GM21423 (cell line): ENCODE measurements at regions not wholly inside any gene's neighbourhood (a gene's known extent, or its start where the extent isn't known, plus 50 kb on each side); places are given as distances from the start of the nearest gene placed in this dataset.
A peak's percentile ranks its signal among the peaks of the same experiment; 100 is the strongest.

Source experiments
- ATAC-seq: cut with Tn5 transposase; IDR thresholded peaks from one replicate; pipeline ENCODE4 v1.9.1; 2021; ENCODE audit warnings: mild to moderate bottlenecking, moderate library complexity; ENCODE audit not compliant: unreplicated experiment

DNA sequence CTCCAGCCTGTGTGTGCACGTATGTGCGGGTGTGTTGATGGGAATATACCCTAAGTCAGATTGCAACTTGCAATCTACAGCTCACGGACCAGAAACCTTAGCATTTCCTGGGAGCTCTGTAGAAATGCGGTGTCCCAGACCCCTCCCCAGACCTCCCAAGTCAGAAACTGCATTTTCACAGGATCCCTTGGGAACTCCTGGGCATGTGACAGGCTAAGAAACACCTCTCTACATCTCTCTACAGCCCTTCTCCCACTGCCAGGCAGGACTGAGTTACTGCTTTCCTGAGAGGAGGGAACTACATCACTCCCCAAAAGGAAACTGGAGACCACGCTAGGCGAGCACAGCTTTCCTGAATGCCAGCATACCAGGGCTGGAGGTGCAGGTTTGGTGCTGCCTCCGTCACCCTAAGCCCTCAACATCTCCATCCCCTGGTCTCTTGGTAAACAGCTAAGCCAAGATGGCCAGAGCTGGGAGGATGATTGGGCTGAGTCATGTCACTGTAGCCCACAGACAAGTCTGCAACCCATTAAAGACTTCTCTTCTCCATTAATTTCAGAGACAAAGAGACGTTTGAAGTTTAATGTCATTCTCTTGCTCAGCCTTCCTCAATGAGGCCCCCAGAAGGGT lies 194.4 kb downstream of the BMP7 start:
- no peak for ATAC-seq

DNA sequence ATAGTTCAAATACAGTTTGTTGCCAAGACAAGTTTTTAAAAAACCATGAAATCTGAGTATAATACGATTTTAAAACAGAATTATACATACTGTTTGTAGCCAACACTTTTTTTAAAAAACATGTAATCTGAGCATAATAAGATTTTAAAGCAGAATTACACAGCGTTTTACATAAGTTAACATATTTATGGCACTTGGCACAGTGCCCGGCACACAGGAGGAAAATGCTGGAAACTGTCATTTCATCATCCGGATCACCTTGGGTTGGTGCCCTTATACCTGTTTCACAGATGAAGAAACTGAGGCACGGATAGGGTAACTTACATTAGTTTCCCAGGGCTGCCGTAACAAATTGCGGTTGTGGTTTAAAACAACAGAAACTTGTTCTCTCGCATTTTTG lies 193.0 kb downstream of the BMP7 start:
- no peak for ATAC-seq

DNA sequence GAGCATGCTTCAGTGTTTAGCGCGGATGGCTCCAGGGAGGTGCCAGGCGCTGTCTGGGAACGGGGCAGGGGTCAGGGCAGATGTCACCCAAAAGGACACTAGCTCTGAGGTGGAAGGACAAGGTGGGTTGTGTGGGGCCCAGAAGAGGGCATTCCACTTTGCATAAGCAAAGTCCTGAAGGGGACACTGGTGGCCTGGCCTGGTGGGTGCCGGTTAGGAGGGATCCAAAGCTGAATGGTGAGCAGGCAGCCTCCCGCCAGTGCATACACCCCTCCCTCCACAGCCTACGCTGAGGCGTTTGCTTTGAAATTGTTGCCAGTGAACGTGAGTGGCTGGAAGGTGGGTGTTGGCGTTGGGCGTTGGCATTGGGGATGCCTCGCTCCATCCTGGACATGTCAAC lies 192.1 kb downstream of the BMP7 start:
- ATAC-seq = no peak

DNA sequence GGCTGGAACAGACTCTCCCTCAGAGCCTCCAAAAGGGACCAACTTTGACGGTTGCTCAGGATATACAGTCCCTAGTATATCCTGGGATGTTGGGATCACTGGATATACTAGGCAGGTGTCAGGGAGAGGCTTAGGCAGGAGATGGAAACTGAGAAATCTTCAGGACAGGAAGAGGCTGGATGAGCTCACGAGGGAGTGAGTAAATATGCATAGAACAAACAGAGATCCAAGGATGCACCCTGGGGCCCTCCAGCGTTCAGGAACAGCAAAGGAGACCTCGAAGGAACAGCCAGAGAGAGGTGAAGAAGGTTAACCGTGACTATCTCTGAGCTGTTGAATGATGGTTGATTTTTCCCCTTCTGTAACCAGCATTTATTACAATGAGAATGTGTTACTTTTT lies 191.3 kb downstream of the BMP7 start:
- ATAC-seq = no peak

DNA sequence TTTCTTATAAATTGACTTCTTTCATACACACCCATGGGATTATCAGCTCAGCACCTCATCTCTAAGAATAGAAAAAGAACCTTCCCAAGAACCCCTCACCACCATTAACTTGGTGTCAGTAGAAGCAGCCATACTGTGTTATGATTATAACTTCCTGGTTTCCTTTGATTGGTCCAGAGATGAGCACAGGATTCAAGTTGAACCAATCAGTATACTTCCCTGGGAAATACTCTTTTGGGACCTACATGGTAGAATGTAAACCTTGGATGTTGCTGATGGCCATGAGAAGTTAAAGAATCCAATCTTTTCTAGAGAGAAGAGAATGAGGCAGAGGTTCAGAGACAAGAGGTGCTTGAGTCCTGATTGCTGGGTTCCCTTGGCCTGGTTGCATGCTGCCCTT lies 190.8 kb downstream of the BMP7 start:
- ATAC-seq = no peak

DNA sequence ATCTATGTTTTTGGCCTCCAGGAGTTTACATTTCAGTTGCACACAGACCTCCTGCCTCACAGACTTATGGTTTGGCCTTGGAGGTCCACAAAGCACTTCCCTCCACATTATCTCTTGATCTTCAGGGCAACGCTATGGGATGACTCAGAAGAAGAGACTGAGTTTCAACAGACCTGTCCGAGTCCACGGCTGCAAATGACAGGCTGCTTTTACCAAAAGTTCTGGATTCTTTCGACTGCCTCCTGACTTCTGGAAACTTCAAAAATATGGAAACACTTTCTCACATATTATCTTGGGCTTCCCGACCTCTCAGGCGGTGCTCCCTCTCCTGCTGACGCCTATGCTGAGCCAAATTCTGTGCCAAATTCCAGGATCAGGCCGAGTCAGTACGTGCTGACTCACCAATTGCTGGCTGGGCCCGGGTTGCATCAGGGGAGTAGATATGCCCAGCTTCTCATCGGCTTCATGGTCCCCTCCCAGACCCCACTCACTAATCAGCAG lies 190.2 kb downstream of the BMP7 start:
- no peak for ATAC-seq

DNA sequence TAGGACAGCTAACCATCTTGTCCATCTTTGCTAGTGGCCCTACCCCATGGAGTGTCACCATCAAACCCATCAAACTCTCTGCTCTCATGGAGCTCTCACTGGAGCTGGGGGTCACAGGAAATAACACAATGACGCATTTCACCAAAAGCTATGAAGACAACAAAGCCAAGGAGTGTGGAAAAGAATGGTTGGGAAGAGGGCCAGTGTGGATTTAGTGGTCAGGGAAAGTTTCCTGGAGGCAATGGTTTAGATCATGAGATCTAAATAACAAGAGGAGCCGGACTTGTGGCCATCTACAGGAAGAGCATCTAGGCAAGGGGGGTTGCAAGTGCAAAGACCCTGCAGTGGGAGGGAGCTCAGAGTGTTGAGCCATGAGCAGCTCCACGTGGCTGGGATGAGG lies 189.5 kb downstream of the BMP7 start:
- ATAC-seq = no peak

DNA sequence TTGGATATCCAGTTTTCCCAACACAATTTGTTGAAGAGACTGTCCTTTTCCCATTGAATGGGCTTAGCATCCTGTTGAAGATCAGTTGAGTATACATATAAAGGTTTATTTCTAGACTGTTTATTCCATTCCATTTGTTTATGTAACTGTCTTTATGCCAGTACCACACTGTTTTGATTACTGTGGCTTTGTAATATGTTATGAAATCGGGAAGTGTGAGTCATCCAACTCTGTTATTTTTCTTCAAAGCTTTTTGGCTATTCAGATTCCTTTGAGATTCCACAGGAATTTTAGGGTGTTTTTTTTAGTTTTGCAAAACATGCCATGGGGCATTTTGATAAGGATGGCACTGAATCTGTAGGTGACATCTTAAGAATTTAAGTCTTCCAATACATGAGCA lies 188.3 kb downstream of the BMP7 start:
- no peak for ATAC-seq

DNA sequence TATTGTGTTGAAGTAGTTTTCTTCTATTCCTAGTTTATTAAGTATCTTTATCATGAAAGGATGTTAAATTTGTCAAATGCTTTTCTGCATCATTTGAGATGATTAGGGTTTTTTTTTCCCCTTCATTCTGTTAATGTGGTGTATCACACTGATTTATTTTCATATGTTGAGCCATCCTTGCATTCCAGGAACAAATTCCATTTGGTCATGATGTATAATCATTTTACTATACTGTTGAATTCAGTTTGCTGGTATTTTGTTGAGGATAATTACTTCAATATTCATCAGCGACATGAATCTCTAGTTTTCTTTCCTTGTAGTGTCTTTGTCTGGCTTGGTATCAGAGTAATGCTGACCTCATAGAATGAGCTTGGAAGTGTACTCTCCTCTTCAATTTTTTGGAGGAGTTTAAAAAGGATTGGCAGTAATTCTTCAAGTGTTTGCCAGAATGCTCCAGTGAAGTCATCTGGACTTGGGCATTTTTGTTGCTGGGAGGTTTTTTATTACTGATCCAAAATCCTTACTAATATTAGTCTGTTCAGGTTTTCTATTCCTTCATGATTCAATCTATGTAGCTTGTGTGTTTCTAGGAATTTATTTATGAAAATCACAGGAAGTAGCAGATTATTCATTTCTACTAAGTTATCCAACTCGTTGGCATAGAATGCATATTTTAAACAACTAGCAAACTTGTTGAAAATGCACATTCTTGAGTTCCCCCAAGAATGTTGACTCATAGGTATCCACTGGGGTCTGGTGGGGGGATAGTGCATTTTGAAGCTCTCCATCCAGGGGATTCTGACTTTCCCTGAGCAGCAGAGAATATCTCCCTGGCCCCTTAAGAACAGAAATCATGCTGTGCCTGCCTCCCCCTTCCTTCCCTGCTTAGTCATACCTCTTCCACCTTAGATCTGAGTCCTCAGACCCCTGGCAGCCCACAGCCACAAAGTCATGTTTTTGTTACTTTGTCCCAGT lies 187.1 kb downstream of the BMP7 start:
- no peak for ATAC-seq

DNA sequence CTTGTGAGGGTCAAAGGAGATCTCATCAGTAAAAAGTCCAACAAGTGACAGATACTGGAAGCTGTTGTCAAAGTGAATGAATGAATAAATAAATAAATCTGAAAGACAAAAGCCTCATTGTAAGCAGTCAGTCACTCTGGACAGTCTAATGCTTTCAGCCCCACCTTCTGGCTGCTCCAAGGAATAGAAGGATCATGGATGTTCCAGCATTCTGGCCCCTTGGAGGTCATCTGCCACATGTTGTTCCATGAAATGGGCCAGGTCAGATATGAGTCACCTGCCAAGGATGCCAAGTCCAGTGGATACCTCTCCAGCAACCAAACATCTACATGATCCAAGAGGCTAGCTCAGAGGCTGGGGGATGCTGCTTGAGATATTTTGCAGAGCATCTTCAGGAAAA lies 185.6 kb downstream of the BMP7 start:
- no peak for ATAC-seq

DNA sequence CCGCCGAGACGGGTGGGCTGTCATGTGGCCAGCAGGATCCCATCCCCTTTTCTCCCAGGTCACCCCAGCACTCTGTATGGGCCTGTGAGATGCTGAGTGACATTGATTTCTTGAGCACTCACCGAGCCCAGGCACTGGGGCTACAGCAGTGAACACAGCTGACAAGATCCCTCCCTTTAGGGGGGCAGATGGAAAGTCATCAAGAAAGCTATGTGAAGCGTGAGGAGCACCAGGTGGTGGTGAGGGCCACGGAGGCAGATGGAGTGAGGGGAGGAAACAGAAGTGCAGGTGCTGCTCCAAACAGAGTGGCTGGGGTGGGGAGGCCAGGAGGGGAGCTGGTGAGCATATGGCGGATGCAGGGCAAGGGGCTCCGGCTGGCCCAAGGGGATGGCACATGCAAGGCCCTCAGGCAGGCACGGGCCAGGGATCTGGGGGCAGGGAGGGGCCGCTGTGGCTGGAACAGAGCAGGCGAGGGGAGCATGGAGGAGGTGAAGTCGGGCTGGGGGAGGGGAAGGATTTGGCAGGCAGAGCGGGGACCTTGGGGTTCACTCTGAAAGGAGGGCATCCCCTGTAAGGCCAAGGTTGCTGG lies 184.0 kb downstream of the BMP7 start:
- ATAC-seq = no peak

DNA sequence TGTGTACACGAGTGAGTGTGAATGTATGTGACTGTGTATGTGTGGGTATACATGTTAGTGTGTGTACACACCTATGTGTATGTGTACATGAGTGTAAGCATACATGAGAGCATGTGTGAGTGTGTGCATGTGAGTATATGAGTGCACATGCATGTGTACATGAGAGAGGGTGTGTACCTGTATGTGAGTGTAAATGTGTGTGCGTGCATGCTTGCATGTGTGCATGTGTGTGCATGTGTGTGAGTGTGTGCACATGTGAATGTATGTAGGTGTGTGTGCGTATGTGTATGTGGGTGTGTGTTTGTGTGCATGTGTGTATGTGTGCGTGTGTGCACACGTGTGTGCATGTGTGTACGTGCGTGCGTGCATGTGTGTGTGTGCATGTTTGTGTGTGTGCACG lies 183.4 kb downstream of the BMP7 start:
- no peak for ATAC-seq

DNA sequence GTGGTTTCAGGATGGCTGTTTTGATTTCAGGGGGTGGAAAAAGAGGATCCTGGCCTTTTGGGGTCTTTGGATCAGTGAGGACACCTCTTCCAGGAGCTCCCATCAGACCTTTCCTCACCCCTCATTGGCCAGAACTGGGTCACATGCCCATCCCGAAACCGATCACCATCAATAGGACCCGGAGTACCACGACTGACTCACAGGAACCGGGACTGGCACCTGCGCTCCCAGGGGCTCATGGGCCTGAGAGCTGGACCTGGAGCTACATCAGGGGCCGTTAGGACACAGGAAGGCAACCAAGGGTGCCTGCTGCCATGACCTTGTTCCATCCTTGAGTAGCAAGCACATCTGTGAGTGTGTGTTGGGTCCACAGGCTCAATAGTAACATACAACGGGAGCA lies 180.4 kb downstream of the BMP7 start:
- ATAC-seq = no peak

DNA sequence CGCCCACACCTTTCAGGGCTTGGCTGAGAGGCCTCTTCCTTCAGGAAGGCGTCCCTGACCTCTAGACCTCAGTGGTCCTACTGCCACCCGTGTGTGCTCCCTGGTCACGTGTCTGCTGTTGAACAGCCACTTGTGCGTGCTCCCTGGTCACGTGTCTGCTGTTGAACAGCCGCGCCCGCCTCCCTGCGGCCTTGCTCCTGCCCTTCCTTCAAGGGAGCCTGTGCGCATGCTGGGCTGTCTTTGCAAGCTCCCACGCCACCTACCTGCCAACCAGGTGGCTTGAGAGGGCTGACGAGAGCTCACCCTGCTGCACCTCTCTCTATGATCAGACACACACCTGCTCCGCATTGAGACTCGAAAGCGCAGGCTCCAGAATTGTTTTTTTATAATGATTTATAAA lies 179.3 kb downstream of the BMP7 start:
- ATAC-seq = no peak

DNA sequence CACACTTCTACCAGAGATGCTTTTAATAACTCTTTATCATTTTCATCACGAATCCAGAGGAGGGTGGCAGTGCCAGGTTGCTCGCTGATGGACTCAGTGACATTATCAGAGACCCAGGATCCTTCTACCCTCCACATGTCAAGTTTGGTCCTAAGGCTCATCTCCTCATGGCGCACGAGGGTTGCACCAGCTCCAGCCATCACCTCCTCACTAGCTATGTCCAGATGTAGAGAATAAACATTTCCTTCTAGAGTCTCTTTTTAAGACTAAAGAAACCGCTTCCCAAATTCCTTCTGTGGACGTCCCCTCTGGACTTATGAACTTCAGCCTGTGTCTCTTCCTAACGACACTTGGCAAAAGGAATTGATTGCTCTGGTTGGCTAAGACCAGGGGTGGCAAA lies 178.7 kb downstream of the BMP7 start:
- no peak for ATAC-seq

DNA sequence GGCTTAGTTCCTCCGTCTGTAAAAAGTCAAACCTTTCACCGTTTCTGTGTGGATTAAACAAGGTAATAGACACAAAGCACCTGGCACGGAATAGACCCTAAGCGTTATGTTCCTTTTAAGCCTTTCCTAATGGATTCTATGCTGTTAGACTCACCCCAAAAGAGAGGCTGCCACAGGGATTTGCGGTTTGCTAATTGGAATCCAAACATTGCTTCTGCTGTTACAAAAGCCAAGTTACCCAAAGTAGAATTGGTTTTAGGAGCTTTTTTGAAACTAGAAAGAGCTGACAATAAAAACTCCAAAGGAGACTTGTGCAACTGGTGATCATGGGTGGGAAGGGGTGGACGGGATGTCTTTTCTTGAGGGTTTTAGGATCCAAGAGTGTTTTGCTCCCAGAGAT lies 178.0 kb downstream of the BMP7 start:
- no peak for ATAC-seq

DNA sequence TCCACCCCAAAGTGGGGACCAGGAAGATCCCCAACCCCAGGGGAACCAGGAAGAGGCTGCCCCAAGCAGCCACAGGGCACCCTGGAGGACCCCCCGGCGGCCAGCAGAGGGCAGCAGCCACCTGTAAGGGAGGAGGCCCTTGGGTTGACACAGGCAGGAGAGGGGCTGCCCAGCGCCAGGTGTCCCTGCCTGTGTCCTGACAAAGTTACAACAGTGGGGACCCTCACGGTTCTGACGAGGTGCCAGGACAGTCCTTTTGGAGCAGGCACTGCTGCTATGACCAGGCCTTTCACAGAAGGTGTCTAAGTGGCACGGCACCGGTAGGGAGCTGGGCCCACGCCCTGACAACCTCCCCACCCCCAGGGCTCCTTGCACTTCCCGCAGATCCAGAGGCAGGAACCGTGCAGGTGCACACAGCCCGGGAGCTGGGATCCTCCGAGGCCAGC lies 176.7 kb downstream of the BMP7 start:
- peak; percentile 69 for ATAC-seq

DNA sequence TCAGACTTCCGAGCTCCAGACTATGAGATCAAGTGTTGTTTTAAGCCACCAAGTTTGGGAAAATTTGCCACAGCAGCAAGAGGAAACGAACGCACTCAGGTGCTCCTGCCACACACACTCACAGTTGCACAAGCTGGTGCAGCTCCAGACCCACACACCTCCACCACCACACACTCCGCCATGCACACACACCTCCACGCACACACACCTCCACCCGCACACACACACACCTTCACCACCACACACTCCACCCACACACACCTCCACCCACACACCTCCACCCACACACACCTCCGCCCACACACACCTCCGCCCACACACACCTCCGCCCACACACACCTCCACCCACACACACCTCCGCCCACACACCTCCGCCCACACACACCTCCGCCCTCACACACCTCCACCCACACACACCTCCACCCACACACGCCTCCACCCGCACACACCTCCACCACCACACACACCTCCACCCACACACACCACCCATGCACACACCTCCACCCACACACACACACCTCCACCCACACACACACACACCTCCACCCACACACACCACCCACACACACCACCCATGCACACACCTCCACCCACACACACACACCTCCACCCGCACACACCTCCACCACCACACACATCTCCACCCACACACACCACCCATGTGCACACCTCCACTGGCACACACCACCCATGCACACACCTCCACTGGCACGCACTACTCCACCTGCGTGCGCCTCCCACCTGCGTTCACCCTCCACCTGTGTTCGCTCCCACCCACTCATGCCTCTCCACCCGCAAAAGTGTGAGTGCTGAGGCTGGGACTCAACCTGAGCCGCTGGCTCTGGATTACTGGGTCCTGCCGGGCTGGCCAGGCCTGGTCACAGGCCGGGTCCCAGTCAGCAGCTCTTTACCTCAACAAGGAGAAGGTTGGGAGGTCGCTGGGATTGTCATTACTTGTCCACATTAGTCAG lies 175.6 kb downstream of the BMP7 start:
- ATAC-seq = no peak

DNA sequence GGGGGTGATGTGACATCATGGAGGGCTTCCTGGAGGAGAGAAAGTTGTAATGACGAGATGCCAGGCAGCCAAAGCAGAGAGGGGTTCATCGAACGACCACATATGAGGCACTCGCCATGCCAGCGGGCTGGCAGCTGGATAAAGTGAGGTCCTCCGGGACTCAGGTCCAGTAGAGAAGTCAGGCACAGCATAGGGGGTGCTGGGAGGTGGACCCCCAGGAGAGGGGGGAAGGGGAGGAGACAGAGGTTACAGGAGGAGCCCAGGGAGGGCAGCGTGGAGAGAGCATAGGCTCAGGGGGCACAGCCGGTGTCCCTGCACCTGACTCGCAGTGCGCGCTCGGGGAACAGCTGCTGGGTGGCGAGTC lies 174.7 kb downstream of the BMP7 start:
- ATAC-seq = no peak

DNA sequence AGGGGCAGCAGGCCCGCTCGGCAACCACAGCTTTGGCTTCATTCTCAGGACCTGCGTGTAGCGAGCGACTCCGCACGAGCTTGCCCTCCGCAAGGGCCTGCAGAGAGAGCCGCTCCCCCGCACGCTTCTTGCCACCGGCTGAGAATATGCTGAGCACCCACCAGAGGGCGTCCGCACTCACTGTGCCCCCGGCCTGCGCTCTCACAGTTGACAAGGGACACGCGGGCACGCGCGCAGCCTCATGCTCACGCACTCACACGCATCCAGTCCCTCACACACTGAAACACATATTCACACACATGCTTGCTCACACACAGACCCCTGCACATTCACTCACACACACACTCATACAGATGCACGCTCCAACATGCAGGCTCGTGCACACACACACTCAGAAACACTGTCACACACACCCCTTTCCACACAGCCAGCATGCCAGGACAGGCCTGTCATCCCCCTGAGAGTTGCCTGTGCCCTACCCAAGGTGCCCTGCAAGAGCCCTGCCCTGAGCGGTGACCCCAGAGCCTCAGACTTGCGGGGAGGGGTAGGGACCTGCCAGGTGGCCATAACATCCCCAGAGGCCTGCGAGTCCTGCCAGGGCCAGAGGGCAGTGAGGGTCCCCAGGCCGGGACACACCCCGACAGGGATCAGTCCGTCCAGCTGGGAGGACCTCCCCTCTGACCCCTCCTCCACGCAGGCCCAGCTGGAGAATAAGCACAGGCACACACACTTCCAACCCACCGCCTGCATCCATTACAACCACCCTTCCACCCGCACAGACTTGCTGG lies 174.1 kb downstream of the BMP7 start:
- no peak for ATAC-seq
